B cell (primary cell): ENCODE measurements at regions not wholly inside any gene's neighbourhood (a gene's known extent, or its start where the extent isn't known, plus 50 kb on each side); places are given as distances from the start of the nearest gene placed in this dataset.

Source experiments
- ATAC-seq: fragments of 200-7000 bp; cut with Tn5 transposase; one replicate; pipeline ENCODE4 v1.10.0; 2021; ENCODE audit warnings: low read depth, mild to moderate bottlenecking, moderate number of reproducible peaks, moderate library complexity
- CTCF ChIA-PET: fragments of 350-600 bp; sonication (Branson Sonifier 250); formaldehyde crosslinking; loops from one replicate; lab custom pipeline; 2021; ENCODE audit warnings: antibody characterized with exemption, inconsistent platforms; lab: Charles Lee
- POLR2A ChIA-PET: fragments of 350-600 bp; sonication (Branson Sonifier 250); formaldehyde crosslinking; loops from one replicate; lab custom pipeline; 2021; ENCODE audit warnings: antibody characterized with exemption; lab: Charles Lee
- DNase-seq: peaks from one replicate; pipeline ENCODE4 v3.0.0; 2013
- H2AFZ ChIP-seq: 2 replicates; pipeline ENCODE4 v1.6.1; 2012; ENCODE audit warnings: mild to moderate bottlenecking, low read depth, low read length; ENCODE audit not compliant: insufficient read depth, poor library complexity, severe bottlenecking
- H3K27ac ChIP-seq, 2 donors: 1 replicate in 1 of 2; 2 replicates in 1 of 2; pipeline ENCODE4 v1.5.1; 2012 to 2013; ENCODE audit warnings: low read length in 2 of 2, mild to moderate bottlenecking in 2 of 2, moderate library complexity in 1 of 2
- H3K27me3 ChIP-seq, 4 experiments: fragments of 200-600 bp in 1 of 4; sonication (generic) in 1 of 4; replicated peaks in 1 of 4; 1 replicate in 2 of 4; 2 replicates in 2 of 4; pipeline versions ENCODE4 v1.6.1 to v1.7.0; 2013 to 2016; ENCODE audit warnings: low read length in 3 of 4, mild to moderate bottlenecking in 2 of 4, mixed read lengths in 1 of 4, moderate library complexity in 1 of 4; ENCODE audit not compliant: insufficient read depth in 4 of 4, control insufficient read depth in 3 of 4; ENCODE audit errors: control extremely low read depth in 1 of 4
- H3K36me3 ChIP-seq, 2 experiments: replicated peaks in 1 of 2; 1 replicate in 1 of 2; 2 replicates in 1 of 2; pipeline versions ENCODE4 v1.6.1 to v1.7.1; 2013; ENCODE audit warnings: low read length in 1 of 2; ENCODE audit not compliant: insufficient read depth in 2 of 2, control insufficient read depth in 1 of 2; ENCODE audit errors: control extremely low read depth in 1 of 2, extremely low read depth in 1 of 2
- H3K4me1 ChIP-seq, 2 donors: fragments of 200-600 bp in 1 of 2; sonication (generic) in 1 of 2; 1 replicate in 1 of 2; 2 replicates in 1 of 2; pipeline versions ENCODE4 v1.5.1 to v1.6.1; 2013 to 2017; ENCODE audit warnings: low read length in 2 of 2; ENCODE audit not compliant: control insufficient read depth in 2 of 2, insufficient read depth in 2 of 2
- H3K4me2 ChIP-seq: replicated peaks from 2 replicates; pipeline ENCODE3; 2012; ENCODE audit warnings: mild to moderate bottlenecking, low read depth, low read length; ENCODE audit not compliant: poor library complexity, severe bottlenecking
- H3K4me3 ChIP-seq, 5 experiments: fragments of 200-600 bp in 1 of 5; sonication (generic) in 1 of 5; 1 replicate in 3 of 5; 2 replicates in 2 of 5; pipeline versions ENCODE4 v1.5.1 to v1.7.0; 2011 to 2016; ENCODE audit warnings: low read length in 4 of 5, mild to moderate bottlenecking in 4 of 5, low read depth in 2 of 5, control low read depth in 1 of 5, moderate library complexity in 1 of 5; ENCODE audit not compliant: insufficient read depth in 1 of 5; ENCODE audit errors: control extremely low read depth in 1 of 5, extremely low read depth in 1 of 5
- H3K79me2 ChIP-seq: fragments of 200-600 bp; sonication (generic); one replicate; pipeline ENCODE4 v1.6.0; 2016; ENCODE audit warnings: low read length; ENCODE audit not compliant: control insufficient read depth, insufficient read depth
- H3K9ac ChIP-seq: fragments of 200-600 bp; sonication (generic); 2 replicates; pipeline ENCODE4 v1.6.1; 2017; ENCODE audit warnings: mild to moderate bottlenecking, low read length, moderate library complexity
- H3K9me3 ChIP-seq, 3 donors: one replicate each; pipeline versions ENCODE4 v1.6.1 to v1.7.1; 2013; ENCODE audit warnings: low read length in 2 of 3; ENCODE audit not compliant: control insufficient read depth in 2 of 3, insufficient read depth in 1 of 3; ENCODE audit errors: control extremely low read depth in 1 of 3
- H4K20me1 ChIP-seq: 2 replicates; pipeline ENCODE4 v1.6.0; 2012; ENCODE audit warnings: mild to moderate bottlenecking, low read length; ENCODE audit not compliant: insufficient read depth, control insufficient read depth, poor library complexity, severe bottlenecking
- H3K27ac Mint-ChIP-seq: one replicate; pipeline ENCODE4 v1.8.0; 2021; ENCODE audit warnings: mixed read lengths
- H3K27me3 Mint-ChIP-seq: one replicate; pipeline ENCODE4 v1.8.0; 2021; ENCODE audit warnings: mixed read lengths
- H3K4me1 Mint-ChIP-seq: one replicate; pipeline ENCODE4 v1.8.0; 2021; ENCODE audit warnings: mixed read lengths
- H3K4me3 Mint-ChIP-seq: one replicate; pipeline ENCODE4 v1.8.0; 2021; ENCODE audit warnings: mixed read lengths
- H3K9me3 Mint-ChIP-seq: one replicate; pipeline ENCODE4 v1.8.0; 2022; ENCODE audit warnings: mixed read lengths; ENCODE audit not compliant: insufficient read depth
- EZH2 ChIP-seq: IDR thresholded peaks from 2 replicates; pipeline ENCODE4 v1.6.1; 2012; ENCODE audit warnings: borderline replicate concordance, low read depth, mild to moderate bottlenecking, moderate library complexity, low read length; ENCODE audit not compliant: insufficient read depth, poor library complexity, severe bottlenecking
- WGBS: methylation state at CpG from one replicate; pipeline ENCODE4 v1.1.5; 2013; ENCODE audit warnings: missing lambda C conversion rate; ENCODE audit not compliant: insufficient coverage; 5-methylcytosine and 5-hydroxymethylcytosine counted together
- intact Hi-C: fragments of 100-400 bp; cut with micrococcal nuclease; formaldehyde crosslinking; loops from one replicate; pipeline ENCODE4 v1.10.0; 2022
- TF ChIP-seq, protein P1 (sequence below): fragments of 200-600 bp; IDR thresholded peaks from one replicate; pipeline ENCODE4 v1.8.0; 2022; ENCODE audit warnings: antibody characterized with exemption, mild to moderate bottlenecking

DNA sequence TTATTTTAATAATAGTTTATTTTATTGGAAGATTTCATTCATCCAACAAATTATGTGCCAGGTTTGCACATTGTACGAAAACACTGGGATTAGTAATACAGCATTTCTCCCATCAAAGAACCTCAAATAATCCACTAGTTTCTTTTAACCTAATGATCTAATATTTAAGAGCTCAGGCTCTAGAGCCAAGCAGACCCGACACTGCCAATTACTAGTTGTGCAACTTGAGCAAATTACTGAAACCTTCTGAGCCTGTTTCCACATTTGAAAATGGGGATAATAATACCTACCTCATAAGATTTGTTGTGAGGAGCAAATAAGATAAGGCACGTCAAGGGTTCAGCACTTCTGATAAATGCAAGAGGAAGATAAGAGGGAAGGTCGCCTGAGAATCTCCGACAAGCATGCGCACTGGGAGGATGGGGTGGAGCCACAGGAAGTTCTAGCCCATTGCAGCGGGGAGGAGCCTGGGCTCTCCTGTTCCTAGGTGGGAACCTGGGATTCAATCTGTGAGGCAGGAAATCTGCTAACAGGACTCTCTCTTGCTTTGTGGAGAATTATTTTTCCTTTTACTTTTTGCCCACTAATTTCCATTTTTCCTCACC lies 141.5 kb upstream of the SMAD1 start:
- no peaks in the 10 kb centered on the region for H3K4me1 Mint-ChIP-seq
- H4K20me1 ChIP-seq = no peaks in the 10 kb centered on the region
- 99% methylated on average over 6 of the region's 7 CpGs for WGBS
- TF ChIP-seq, protein P1, sequence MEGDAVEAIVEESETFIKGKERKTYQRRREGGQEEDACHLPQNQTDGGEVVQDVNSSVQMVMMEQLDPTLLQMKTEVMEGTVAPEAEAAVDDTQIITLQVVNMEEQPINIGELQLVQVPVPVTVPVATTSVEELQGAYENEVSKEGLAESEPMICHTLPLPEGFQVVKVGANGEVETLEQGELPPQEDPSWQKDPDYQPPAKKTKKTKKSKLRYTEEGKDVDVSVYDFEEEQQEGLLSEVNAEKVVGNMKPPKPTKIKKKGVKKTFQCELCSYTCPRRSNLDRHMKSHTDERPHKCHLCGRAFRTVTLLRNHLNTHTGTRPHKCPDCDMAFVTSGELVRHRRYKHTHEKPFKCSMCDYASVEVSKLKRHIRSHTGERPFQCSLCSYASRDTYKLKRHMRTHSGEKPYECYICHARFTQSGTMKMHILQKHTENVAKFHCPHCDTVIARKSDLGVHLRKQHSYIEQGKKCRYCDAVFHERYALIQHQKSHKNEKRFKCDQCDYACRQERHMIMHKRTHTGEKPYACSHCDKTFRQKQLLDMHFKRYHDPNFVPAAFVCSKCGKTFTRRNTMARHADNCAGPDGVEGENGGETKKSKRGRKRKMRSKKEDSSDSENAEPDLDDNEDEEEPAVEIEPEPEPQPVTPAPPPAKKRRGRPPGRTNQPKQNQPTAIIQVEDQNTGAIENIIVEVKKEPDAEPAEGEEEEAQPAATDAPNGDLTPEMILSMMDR = no peak
- no peak for TF ChIP-seq EZH2
- H3K9me3 ChIP-seq = no peaks in the 10 kb centered on the region
- H3K36me3 ChIP-seq = no peaks in the 10 kb centered on the region
- DNase-seq = no peak
- ChIA-PET POLR2A (no interaction called here), CTCF (no interaction called here)
- H2AFZ ChIP-seq = no peak overlapping the region
- intact Hi-C loops = no loop called here
- H3K4me3 ChIP-seq = no peak overlapping the region
- no peaks in the 10 kb centered on the region for H3K4me1 ChIP-seq
- H3K79me2 ChIP-seq = no peaks in the 10 kb centered on the region
- H3K27me3 ChIP-seq = no peaks in the 10 kb centered on the region
- peaks cover 7% of the 10 kb centered on the region for H3K27me3 Mint-ChIP-seq
- no peak overlapping the region for H3K27ac Mint-ChIP-seq
- no peak overlapping the region for H3K4me2 ChIP-seq
- no peak for ATAC-seq
- H3K27ac ChIP-seq = no peak overlapping the region
- no peak overlapping the region for H3K9ac ChIP-seq
- no peaks in the 10 kb centered on the region for H3K9me3 Mint-ChIP-seq
- H3K4me3 Mint-ChIP-seq = no peak overlapping the region

DNA sequence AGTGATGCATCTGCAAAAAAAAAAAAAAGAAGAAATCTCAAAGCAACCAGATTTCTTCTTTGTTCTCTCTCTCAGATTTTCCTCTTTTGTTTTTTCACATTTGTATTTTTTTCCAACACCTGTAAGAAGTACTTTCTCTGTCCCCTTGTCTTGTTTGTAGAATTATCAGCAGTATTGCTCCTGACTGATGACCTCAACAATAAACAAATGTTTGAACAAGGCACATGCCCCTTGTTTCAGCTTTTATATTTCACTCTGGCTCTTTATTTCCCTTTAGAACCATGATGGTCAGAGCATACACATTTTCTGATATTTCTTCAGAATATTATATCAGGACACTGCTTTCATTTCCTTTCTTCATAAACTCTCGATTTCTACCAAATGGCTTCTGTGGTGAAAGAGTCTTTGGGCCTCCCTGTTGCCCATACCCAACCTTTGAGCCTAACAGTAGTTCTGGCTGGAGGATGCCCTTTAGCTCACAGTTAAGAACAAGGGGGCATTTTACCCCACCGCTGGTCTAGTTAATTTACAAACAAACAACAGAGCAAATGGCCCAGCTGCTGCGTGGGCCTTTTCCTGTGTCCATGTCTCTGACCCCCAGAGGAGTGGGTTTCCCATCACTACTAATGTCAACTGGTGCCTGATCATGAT lies 142.5 kb upstream of the SMAD1 start:
- Histone ChIP-seq H3K9ac (no peak overlapping the region), H3K27ac (no peak overlapping the region), H2AFZ (no peak overlapping the region), H3K9me3 (no peaks in the 10 kb centered on the region), H3K4me2 (no peak overlapping the region), H3K4me1 (no peaks in the 10 kb centered on the region), H4K20me1 (no peaks in the 10 kb centered on the region), H3K79me2 (no peaks in the 10 kb centered on the region), H3K4me3 (no peak overlapping the region), H3K36me3 (no peaks in the 10 kb centered on the region), H3K27me3 (no peaks in the 10 kb centered on the region)
- Mint-ChIP-seq H3K9me3 (no peaks in the 10 kb centered on the region), H3K4me3 (no peak overlapping the region), H3K4me1 (no peaks in the 10 kb centered on the region), H3K27ac (no peak overlapping the region), H3K27me3 (peaks cover 7% of the 10 kb centered on the region)
- DNase-seq = no peak
- WGBS = 80% methylated on average over 1 of the region's 3 CpGs
- TF ChIP-seq, protein P1 = no peak
- no peak for TF ChIP-seq EZH2
- ChIA-PET CTCF (no interaction called here), POLR2A (no interaction called here)
- intact Hi-C loops = no loop called here
- no peak for ATAC-seq
